NCI-H526 (cell line): ENCODE measurements at regions not wholly inside any gene's neighbourhood (a gene's known extent, or its start where the extent isn't known, plus 50 kb on each side); places are given as distances from the start of the nearest gene placed in this dataset.
"Not testable (repeated sequence)": the region's sequence is repeated elsewhere in the genome, so short reads cannot be mapped to it uniquely, and the experiment has no call there.

Experiments
- DNase-seq, 2 experiments: peaks; one replicate each; lab custom pipeline; 2025; lab: John Stamatoyannopoulos, UW

- no peak for DNase-seq
These were observed 111.4 kb upstream of the TIAM1 start for GRCh38 chr21:31455506-31455905.

GRCh38 chr21:31450980-31451379 lies 106.9 kb upstream of the TIAM1 start:
- DNase-seq = no peak

- DNase-seq = no peak
These were observed 106.0 kb upstream of the TIAM1 start for GRCh38 chr21:31449921-31450535.

DNA sequence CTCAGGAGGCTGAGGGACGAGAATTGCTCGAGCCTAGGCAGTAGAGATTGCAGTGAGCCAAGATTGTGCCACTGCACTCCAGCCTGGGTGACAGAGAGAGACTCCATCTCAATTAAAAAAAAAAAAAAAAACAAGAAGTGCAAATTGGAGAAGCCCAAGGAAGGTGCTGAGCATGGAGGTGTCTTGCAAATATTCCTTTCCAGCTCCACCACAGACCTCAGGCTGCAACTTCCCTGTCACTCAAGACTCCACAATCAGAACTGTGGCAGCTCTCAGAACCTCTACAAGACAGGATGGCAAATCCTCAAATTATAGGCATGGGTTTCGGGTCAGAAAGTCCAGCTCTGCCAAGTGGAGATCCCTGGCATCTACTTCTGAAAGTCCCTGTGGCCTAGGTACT lies 104.4 kb upstream of the TIAM1 start:
- DNase-seq = no peak

- no peak for DNase-seq
These were observed 103.4 kb upstream of the TIAM1 start for GRCh38 chr21:31447505-31447904.

- DNase-seq = no peak
These were observed 102.3 kb upstream of the TIAM1 start for GRCh38 chr21:31446226-31446855.

DNA sequence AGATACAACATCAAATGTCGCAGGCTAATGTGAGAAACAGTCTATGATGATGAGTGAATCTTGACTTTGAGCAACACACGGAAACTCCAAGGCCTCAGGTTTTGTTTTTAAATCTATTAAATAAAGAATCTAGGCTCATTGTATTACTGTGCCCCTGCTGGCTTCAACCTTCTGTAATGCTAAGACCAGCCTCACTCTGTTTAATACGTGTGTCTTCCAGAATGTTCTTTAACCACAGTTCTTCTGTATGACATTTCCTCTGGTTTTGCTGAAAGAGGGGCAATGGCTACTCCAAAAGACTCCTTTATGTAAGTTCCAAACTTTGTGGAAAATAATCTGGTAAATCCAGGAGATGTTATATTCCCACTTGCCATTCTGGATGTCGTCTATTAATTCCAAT lies 101.1 kb upstream of the TIAM1 start:
- no peak for DNase-seq

- DNase-seq = no peak
These were observed 99.9 kb upstream of the TIAM1 start for GRCh38 chr21:31443736-31444521.

- DNase-seq = no peak
These were observed 98.3 kb upstream of the TIAM1 start for GRCh38 chr21:31442339-31442738.

DNA sequence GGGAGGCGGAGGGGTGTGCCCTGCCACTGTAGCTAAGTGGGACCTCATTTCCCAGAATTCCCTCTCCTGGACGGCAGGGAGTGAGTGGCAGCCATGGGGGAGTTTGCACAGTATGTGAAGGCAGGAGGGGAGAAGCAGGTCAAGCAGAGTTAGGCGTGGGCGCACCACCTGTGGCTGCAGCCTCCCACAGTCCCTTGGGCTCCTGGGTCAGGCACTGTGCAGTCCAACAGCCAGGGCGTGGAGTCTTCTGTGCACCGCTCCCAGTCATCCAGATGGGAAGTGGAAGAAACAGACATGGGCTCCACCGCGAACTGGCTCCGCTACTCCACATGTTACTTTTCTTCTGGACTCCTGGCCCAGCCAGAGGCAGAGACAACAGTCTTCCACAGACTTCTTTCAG lies 85.4 kb upstream of the TIAM1 start:
- DNase-seq = no peak

GRCh38 chr21:31426235-31426797 lies 82.3 kb upstream of the TIAM1 start:
- DNase-seq = no peak

DNA sequence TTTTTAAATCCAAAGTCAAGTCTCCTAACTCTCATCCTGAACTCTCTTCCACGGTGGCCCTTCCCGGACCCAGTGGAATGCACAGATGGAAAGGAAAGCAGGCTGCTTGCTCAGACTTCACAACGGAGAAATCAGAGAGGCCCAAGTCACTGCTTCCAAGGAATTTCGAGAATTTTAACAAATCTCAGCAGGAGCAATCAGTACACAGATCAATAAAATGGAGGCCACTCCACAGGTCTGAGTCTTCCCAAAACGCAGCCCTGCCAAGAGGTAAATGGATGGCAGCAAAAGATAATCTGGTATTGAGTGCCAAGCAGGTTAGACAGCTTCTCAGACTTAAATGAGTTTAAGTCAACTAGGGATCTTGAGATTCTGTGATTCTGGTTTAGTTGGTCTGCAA lies 81.1 kb upstream of the TIAM1 start:
- no peak for DNase-seq

- DNase-seq = no peak
These were observed 80.0 kb upstream of the TIAM1 start for GRCh38 chr21:31424058-31424457.

DNA sequence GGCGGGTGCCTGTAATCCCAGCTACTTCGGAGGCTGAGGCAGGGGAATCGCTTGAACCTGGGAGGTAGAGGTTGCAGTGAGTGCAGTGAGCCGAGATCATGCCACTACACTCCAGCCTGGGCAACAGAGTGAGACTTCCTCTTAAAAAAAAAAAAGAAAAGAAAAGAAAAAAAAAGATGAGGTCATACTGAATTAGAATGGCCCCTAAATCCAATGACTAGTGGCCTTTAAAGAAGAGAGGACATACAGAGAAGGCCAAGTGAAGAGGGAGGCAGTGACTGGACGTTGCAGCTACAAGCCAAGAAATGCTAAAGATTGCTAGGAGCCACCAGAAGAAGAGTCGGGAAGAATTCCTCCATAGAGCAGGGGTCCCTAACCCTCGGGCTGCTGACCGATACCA lies 76.9 kb upstream of the TIAM1 start:
- DNase-seq = no peak

GRCh38 chr21:31420354-31420753 lies 76.3 kb upstream of the TIAM1 start:
- DNase-seq = no peak

GRCh38 chr21:31418377-31419001 lies 74.4 kb upstream of the TIAM1 start:
- DNase-seq = peak in 1 of 2 experiments; percentile 6

- DNase-seq = not testable (repeated sequence)
These were observed 73.2 kb upstream of the TIAM1 start for GRCh38 chr21:31417214-31417613.

DNA sequence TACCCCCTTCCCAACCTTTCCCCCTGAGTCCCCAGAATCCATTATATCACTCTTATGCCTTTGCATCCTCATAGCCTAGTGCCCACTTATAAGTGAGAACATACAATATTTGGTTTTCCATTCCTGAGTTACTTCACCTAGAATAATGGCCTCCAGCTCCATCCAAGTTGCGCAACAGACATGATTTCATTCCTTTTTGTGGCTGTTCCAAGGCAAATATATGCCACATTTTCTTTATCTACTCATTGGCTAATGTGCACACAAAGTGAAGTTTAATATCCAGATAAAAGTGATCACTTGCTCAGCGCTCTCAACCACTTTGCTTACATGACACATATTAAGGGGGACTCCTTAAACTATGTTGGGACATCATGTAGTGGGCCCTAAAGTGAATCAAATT lies 72.4 kb upstream of the TIAM1 start:
- DNase-seq = no peak

- no peak for DNase-seq
These were observed 70.4 kb upstream of the TIAM1 start for GRCh38 chr21:31414263-31415000.

DNA sequence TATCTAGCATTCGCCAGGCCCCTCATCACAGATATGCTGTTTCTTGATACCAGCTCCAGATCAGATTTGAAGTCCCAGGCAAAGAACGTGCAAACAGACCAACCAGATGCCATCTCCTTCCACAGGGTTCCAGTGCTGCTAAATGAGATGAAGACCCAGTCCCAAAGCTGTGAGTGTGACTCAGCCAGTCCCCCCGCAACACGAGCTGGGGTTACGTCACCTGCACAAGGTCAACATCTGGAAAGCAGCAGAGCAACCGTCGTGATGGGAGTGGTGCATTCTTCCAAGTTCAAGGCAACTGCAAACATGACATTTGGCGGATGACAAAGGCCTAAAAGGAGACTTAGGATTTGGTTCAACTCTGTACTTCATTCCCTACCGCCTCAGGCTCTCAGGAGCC lies 69.6 kb upstream of the TIAM1 start:
- DNase-seq = no peak

DNA sequence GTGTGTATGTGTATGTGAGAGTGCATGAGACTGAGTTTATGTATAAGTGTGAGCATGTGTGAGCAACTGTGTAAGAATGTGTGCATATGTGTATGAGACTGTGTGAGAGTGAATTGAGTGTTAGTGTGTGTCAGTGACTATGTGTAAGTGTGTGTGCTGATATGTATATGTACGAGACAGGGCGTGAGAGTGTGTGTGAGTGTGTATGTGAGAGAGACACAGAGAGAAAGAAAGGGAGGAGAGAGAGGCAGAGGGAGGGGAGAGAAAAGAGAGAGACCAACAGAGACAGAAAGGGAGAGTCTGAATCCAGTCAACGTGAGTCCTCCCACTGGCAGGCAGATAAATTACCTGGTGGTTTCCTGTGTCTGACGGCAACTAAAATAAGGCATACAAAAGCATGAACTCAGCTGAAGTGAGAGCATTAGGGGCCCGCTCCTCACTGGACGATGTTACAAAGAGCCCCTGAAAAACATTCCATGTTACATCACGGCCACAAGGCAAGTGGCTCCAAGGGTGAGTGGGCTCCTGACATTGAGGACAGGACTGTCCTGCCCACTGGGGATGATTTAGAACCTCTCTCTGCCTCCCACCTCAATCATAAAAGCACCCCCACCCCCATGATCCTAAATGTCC lies 66.6 kb upstream of the TIAM1 start:
- no peak for DNase-seq
